ENCODE measurements at regions not wholly inside any gene's neighbourhood (a gene's known extent, or its start where the extent isn't known, plus 50 kb on each side); places are given as distances from the start of the nearest gene placed in this dataset.
"Not testable (repeated sequence)": the region's sequence is repeated elsewhere in the genome, so short reads cannot be mapped to it uniquely, and the experiment has no call there.

DNA sequence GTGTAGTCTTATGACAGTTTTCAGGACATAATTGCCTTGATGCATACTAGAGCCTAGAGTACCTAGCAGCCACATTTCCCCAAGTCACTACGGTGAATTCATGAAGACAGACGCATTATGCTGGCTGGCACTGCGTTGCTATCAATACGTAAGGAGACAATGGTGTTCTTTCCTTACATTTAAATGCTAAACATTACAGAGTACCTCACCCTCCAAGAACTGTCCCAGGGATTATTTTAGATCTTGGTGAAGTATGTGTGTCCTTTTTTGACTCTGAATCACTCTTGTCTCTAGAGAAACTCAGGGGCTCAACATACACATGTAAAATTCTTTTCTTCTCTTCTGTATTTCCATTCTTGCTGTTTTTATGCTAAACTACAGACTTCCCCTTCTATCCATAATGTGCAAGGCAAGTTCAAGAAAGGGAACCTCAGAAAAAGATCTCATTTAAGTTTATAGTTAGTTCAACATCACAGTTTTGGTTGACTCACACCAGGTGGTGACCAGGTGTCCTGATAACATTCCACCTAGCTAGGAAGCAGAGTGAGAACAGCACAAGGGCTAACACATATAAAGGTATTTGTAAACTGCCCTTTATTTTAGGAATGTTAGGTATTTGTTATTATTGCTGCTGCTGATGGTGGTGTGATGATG lies 212.4 kb upstream of the HNRNPA3 start:
- FAIRE-seq (no peak), DNase-seq (ENCODE audit: low spot score) (no peak)

DNA sequence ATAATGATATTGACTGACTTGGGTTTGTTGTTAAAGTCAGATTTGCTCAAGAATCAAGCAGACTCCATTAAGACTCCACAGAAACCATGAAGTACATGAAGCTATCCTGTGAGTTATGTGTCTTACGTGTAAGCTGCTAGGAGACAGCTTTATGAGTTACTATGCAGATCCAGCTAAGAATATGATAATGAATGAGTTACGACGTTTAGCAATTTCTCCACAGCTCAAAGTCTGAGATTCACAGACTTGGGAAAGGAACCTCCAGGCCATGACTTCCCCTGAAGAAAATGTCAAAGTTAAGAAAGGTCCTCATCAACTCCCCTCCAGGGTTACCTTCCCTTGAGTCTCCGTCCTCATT lies 211.9 kb upstream of the HNRNPA3 start:
- DNase-seq (ENCODE audit: low spot score), result no peak
- FAIRE-seq, result no peak

DNA sequence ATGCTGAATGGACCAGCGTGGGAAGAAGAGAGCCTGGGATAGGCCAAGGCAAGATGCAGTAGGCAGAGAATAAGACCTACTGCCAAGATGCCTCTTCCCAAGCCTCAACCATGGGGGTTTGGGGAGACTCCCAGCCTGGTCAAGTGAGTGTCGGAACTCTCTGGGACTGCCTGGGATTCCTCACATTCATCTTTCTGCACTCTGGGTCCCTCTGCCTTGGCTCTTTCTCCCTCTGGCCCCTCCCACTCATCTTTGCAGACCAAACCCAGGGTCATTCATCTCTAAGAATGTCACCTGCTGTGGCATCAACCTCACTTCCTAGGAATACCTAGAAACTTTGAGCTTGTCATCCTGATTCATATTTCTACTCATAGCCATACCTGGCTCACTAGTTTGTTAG lies 211.3 kb upstream of the HNRNPA3 start:
- DNase-seq (ENCODE audit: low spot score) (no peak), FAIRE-seq (no peak)

DNA sequence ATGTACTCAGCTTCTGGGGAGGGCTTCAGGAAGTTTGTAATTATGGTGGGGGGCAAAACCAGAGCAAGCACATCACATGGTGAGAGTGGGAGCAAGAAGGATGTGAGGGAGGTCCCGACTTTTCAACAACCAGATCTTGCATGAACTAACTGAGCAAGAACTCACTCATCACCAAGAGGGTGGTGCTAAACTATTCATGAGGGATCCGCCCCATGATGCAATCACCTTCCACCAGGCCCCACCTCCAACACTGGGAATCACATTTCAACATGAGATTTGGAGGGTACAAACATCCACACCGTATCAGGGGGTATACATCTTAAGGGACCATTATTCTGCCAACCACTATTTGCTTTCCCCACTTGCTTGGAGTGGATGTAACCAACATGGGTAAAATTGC lies 209.6 kb upstream of the HNRNPA3 start:
- DNase-seq (ENCODE audit: low spot score), result no peak
- FAIRE-seq, result no peak

GRCh38 chr2:177007726-177008125 lies 204.9 kb upstream of the HNRNPA3 start:
- not testable (repeated sequence) for FAIRE-seq

GRCh38 chr2:177008662-177009061 lies 203.9 kb upstream of the HNRNPA3 start:
- not testable (repeated sequence) for DNase-seq (ENCODE audit: low spot score); FAIRE-seq

More at GRCh38 chr2:177007726-177008125, 204.9 kb upstream of the HNRNPA3 start:
- not testable (repeated sequence) for DNase-seq (ENCODE audit: low spot score)

DNA sequence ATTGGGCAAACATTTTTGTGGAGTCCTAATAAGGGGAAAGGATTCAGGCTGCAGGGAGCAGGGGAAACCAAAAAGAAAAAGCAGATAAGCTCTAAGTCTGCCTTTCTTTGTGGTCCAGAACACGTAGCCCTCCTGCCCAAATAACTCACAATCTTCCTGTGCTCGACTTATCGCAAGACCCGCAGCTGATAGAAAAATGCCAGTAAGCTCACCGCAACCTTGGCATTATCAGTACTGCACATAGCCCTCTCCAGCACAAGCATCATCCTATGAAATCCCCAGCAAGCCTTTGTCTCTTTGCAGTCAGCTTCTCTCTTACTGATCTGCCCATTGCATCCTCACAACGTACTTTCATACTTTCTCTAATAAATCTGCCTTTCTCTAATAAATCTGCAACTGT lies 202.4 kb upstream of the HNRNPA3 start:
- no peak for FAIRE-seq
- DNase-seq (ENCODE audit: low spot score), result no peak

DNA sequence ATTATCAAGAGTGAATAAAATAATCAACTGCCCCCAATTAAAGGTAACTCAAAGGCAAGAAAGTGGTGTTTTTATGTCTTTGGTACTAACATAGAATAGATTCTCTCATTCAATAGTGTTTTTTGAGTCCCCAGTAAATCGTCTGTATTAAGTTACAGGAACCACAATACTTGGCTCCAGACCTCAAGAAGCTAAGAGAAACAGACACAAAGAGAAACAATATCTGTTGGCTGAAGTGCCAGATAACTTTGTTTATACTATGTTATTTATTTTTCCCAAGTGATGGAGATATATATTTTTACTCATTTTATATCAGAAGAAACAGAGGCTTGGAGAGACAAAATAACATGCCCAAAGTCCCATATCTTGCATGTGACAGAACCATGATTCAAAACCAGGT lies 201.7 kb upstream of the HNRNPA3 start:
- DNase-seq (ENCODE audit: low spot score) (no peak), FAIRE-seq (no peak)

DNA sequence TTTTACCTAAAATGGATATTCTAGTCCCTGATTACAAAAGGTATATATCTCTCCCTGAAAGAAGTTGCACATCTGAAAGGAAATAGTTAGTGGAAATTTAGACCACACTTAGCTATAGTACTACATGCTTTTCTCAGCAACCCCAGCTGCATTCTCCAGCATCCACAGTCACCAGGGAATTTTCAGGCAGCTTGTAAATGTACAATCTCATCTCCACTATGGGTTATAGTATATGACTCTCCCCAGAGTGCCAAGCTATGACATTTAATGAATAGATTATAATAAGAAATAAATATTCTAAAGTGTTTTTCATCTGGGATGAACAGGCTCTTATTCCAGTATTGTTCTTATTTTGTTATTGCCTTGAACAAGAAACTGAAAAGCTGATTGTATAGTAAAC lies 197.6 kb upstream of the HNRNPA3 start:
- FAIRE-seq, result no peak
- no peak for DNase-seq (ENCODE audit: low spot score)

GRCh38 chr2:177015356-177015923 lies 197.2 kb upstream of the HNRNPA3 start:
- FAIRE-seq, result no peak
- no peak for DNase-seq (ENCODE audit: low spot score)

- DNase-seq (ENCODE audit: low spot score), result no peak
- FAIRE-seq, result no peak
These were observed 192.0 kb upstream of the HNRNPA3 start for GRCh38 chr2:177020524-177021119.

- FAIRE-seq (no peak), DNase-seq (ENCODE audit: low spot score) (no peak)
These were observed 190.8 kb upstream of the HNRNPA3 start for GRCh38 chr2:177021706-177022343.

- DNase-seq (ENCODE audit: low spot score) (no peak), FAIRE-seq (no peak)
These were observed 187.8 kb upstream of the HNRNPA3 start for GRCh38 chr2:177024765-177025164.

DNA sequence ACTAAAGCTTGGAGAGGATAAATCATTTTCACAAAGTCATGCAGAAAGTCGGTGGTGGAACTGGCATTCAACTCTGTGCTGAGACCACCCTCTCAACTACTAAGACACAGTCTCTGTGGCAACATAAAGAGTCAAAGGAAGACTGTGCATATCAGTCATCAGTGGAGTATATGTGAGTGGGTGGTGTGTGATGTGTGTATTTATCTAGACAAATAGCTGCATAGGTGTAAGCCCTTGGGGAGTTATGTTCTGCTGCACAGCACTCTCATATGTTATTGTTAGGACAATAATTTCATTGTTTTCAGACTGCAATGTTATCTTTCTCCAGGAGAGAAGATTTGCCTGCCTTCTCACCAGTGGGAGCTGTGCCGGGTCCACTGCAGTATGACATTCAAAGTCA lies 186.3 kb upstream of the HNRNPA3 start:
- no peak for DNase-seq (ENCODE audit: low spot score)
- no peak for FAIRE-seq

GRCh38 chr2:177026956-177027355 lies 185.6 kb upstream of the HNRNPA3 start:
- DNase-seq (ENCODE audit: low spot score) (no peak), FAIRE-seq (no peak)

- DNase-seq (ENCODE audit: low spot score), result no peak
- no peak for FAIRE-seq
These were observed 184.3 kb upstream of the HNRNPA3 start for GRCh38 chr2:177028296-177028695.

GRCh38 chr2:177029075-177029474 lies 183.5 kb upstream of the HNRNPA3 start:
- FAIRE-seq (no peak), DNase-seq (ENCODE audit: low spot score) (no peak)

- DNase-seq (ENCODE audit: low spot score) (no peak), FAIRE-seq (no peak)
These were observed 183.1 kb upstream of the HNRNPA3 start for GRCh38 chr2:177029501-177029900.

GRCh38 chr2:177029901-177030300 lies 182.7 kb upstream of the HNRNPA3 start:
- FAIRE-seq (no peak), DNase-seq (ENCODE audit: low spot score) (no peak)

GRCh38 chr2:177030451-177031105 lies 182.0 kb upstream of the HNRNPA3 start:
- FAIRE-seq (no peak), DNase-seq (ENCODE audit: low spot score) (no peak)

- FAIRE-seq, result no peak
- DNase-seq (ENCODE audit: low spot score), result no peak
These were observed 181.0 kb upstream of the HNRNPA3 start for GRCh38 chr2:177031438-177032180.

Measured in urothelium cell line (cell line).